GM12878 (cell line): ENCODE measurements at regions not wholly inside any gene's neighbourhood (a gene's known extent, or its start where the extent isn't known, plus 50 kb on each side); places are given as distances from the start of the nearest gene placed in this dataset.

ENCODE experiments used
- ATAC-seq: fragments of 200-7000 bp; cut with Tn5 transposase; 3 replicates; pipeline ENCODE4 v1.9.1; 2020; ENCODE audit warnings: mild to moderate bottlenecking, moderate library complexity
- BruUV-seq: library from RNA; stranded (reverse); fragments of 400-500 nt; replicated peaks from 2 replicates; lab custom pipeline; 2021; lab: Mats Ljungman, UMichigan
- CTCF ChIA-PET: fragments of 300-600 bp; sonication (Branson Sonifier 250); formaldehyde crosslinking; extraction: SDS; loops from one replicate; lab custom pipeline; 2021; ENCODE audit warnings: inconsistent platforms; lab: Yijun Ruan, JAX
- POLR2A ChIA-PET: fragments of 350-600 bp; formaldehyde crosslinking; extraction: SDS; loops from one replicate; lab custom pipeline; 2021; ENCODE audit warnings: inconsistent platforms; lab: Charles Lee
- RAD21 ChIA-PET: fragments of 300-600 bp; sonication (Branson Sonifier 250); formaldehyde crosslinking; loops from one replicate; lab custom pipeline; 2023; ENCODE audit warnings: antibody characterized with exemption; ENCODE audit not compliant: unreplicated experiment; lab: Charles Lee
- SMC1A ChIA-PET: fragments of 300-600 bp; sonication (Branson Sonifier 250); formaldehyde crosslinking; loops from one replicate; lab custom pipeline; 2023; ENCODE audit not compliant: unreplicated experiment, uncharacterized antibody; lab: Charles Lee
- DNase-seq: peaks from one replicate; pipeline ENCODE4 v3.0.0-alpha.2; 2011; ENCODE audit warnings: low read depth, low spot score
- FAIRE-seq: peaks from 3 replicates; lab custom pipeline; 2011; peaks lifted over from hg19 to GRCh38; lab: Jason Lieb, UNC
- H2AFZ ChIP-seq: 2 replicates; pipeline ENCODE4 v1.6.0; 2011; ENCODE audit warnings: low read depth, low read length, control low read depth; ENCODE audit not compliant: control insufficient read depth
- H3K27ac ChIP-seq: 2 replicates; pipeline ENCODE4 v1.5.1; 2011; ENCODE audit warnings: control low read depth; ENCODE audit not compliant: control insufficient read depth, insufficient read depth
- H3K27me3 ChIP-seq, 2 experiments: replicated peaks in 1 of 2; 2 replicates each; pipeline versions ENCODE4 v1.6.0 to v1.6.1; 2011; ENCODE audit warnings: low read length in 1 of 2; ENCODE audit not compliant: control insufficient read depth in 2 of 2, insufficient read depth in 2 of 2
- H3K36me3 ChIP-seq, 2 experiments: 2 replicates each; pipeline ENCODE4 v1.5.1; 2011; ENCODE audit warnings: low read length in 1 of 2; ENCODE audit not compliant: control insufficient read depth in 2 of 2, insufficient read depth in 2 of 2
- H3K4me1 ChIP-seq: 2 replicates; pipeline ENCODE4 v1.6.1; 2011; ENCODE audit warnings: mild to moderate bottlenecking, low read length, moderate library complexity, mixed read lengths; ENCODE audit not compliant: control insufficient read depth, insufficient read depth
- H3K4me2 ChIP-seq: 2 replicates; pipeline ENCODE4 v1.6.0; 2011; ENCODE audit warnings: control low read depth; ENCODE audit not compliant: control insufficient read depth, insufficient read depth
- H3K4me3 ChIP-seq: fragments of 200-600 bp; sonication (generic); 2 replicates; pipeline ENCODE4 v1.5.1; 2016
- H3K79me2 ChIP-seq: 2 replicates; pipeline ENCODE4 v1.6.0; 2011; ENCODE audit warnings: low read length; ENCODE audit not compliant: control insufficient read depth, insufficient read depth
- H3K9ac ChIP-seq: 2 replicates; pipeline ENCODE4 v1.8.0; 2011; ENCODE audit warnings: low read length, control low read depth, mixed read lengths; ENCODE audit not compliant: control insufficient read depth, insufficient read depth
- H3K9me3 ChIP-seq: replicated peaks from 3 replicates; pipeline ENCODE4 v1.5.1; 2011; ENCODE audit warnings: mild to moderate bottlenecking, low read length; ENCODE audit not compliant: control insufficient read depth, insufficient read depth
- H4K20me1 ChIP-seq: 2 replicates; pipeline ENCODE4 v1.6.0; 2011; ENCODE audit not compliant: control insufficient read depth, insufficient read depth
- CBX5 ChIP-seq: sonication (generic); IDR thresholded peaks from 2 replicates; pipeline ENCODE4 v1.6.1; 2016; ENCODE audit warnings: low read depth, moderate library complexity, mild to moderate bottlenecking, inconsistent platforms
- CTCF ChIP-seq, 3 experiments: IDR thresholded peaks in 2 of 3; conservative IDR thresholded peaks in 1 of 3; 2 replicates each; pipeline ENCODE4 v1.5.1; 2011; ENCODE audit warnings: low read depth in 3 of 3, low read length in 3 of 3, mild to moderate bottlenecking in 3 of 3, control low read depth in 2 of 3, moderate library complexity in 2 of 3, inconsistent platforms in 1 of 3, mixed read lengths in 1 of 3; ENCODE audit not compliant: control insufficient read depth in 2 of 3, insufficient read depth in 1 of 3; ENCODE audit errors: extremely low read depth in 1 of 3
- HDAC2 ChIP-seq: fragments of 200-600 bp; sonication (generic); IDR thresholded peaks from 2 replicates; pipeline ENCODE4 v1.6.1; 2017
- JUND ChIP-seq: IDR thresholded peaks from 2 replicates; pipeline ENCODE4 v1.6.1; 2012; ENCODE audit warnings: low read depth, mild to moderate bottlenecking, low read length, improper control_type of control experiment, moderate library complexity
- SIN3A ChIP-seq: IDR thresholded peaks from 2 replicates; pipeline ENCODE4 v1.6.1; 2012; ENCODE audit warnings: low read depth, low read length, improper control_type of control experiment
- SPI1 ChIP-seq: IDR thresholded peaks from 2 replicates; pipeline ENCODE4 v1.6.1; 2011; ENCODE audit warnings: low read depth, mild to moderate bottlenecking, low read length, moderate library complexity, borderline replicate concordance; ENCODE audit not compliant: insufficient read depth
- WGBS: methylation state at CpG from one replicate; pipeline ENCODE4 v1.1.6; 2016; ENCODE audit warnings: low lambda C conversion rate; ENCODE audit not compliant: insufficient replicate concordance, insufficient coverage; ENCODE audit errors: missing lambda C conversion rate; 5-methylcytosine and 5-hydroxymethylcytosine counted together
- in situ Hi-C: fragments of 300-500 bp; cut with MboI; formaldehyde crosslinking; loops from 9 replicates; pipeline ENCODE4 v1.14.3; 2018; ENCODE audit warnings: mixed read lengths
- intact Hi-C: fragments of 100-400 bp; cut with micrococcal nuclease; formaldehyde crosslinking; loops from one replicate; pipeline ENCODE4 v1.14.2; 2022; ENCODE audit not compliant: unreplicated experiment
- TF ChIP-seq, protein P1 (sequence below): fragments of 450-650 bp; formaldehyde crosslinking; IDR thresholded peaks from 2 replicates; pipeline ENCODE4 v1.5.0; 2022; ENCODE audit warnings: mild to moderate bottlenecking, missing genetic modification characterization

DNA sequence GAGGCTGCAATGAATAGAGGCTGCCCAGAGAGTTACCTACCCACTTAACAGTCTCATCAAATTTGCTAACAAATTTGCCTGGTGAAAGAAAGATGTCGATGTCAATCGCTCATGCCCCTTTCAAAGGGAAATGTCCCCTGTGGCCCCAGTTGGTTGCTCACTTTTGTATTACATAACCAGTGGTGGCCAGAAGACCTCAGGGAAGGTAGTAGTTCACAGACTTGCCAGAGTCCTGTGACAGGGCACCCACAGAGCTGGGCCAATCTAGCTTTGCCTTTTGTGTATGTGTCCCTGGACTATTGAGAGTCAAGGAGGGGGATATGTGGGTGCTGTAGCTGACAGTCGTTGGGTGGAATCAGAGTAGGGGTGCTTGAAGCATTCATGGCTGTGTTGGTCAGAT lies 70.7 kb upstream of the CCN6 start:
- ChIA-PET RAD21 (no interaction called here), CTCF (interaction anchor here (2.1 kb wide), 1 partner anchor 10 kb away, joined by 6 read pairs; no protein-coding TSS in a partner anchor), SMC1A (no interaction called here), POLR2A (no interaction called here)
- Histone ChIP-seq H3K27me3 (no peaks in the 10 kb centered on the region), H3K27ac (no peak overlapping the region), H3K4me3 (no peak overlapping the region), H3K9ac (no peak overlapping the region), H3K4me2 (no peak overlapping the region), H3K36me3 (no peaks in the 10 kb centered on the region), H3K9me3 (no peaks in the 10 kb centered on the region; the same call in 2 of the 3 replicates), H3K79me2 (no peaks in the 10 kb centered on the region), H2AFZ (no peak overlapping the region), H3K4me1 (no peaks in the 10 kb centered on the region), H4K20me1 (no peaks in the 10 kb centered on the region)
- 67% methylated on average over 3 of the region's 3 CpGs for whole genome bisulfite sequencing
- no peak for FAIRE-seq
- ATAC-seq: no peak
- in situ Hi-C loops (no loop called here), intact Hi-C loops (no loop called here)
- BruUV-seq: no TSS peak
- DNase-seq: no peak
- TF ChIP-seq, protein P1, sequence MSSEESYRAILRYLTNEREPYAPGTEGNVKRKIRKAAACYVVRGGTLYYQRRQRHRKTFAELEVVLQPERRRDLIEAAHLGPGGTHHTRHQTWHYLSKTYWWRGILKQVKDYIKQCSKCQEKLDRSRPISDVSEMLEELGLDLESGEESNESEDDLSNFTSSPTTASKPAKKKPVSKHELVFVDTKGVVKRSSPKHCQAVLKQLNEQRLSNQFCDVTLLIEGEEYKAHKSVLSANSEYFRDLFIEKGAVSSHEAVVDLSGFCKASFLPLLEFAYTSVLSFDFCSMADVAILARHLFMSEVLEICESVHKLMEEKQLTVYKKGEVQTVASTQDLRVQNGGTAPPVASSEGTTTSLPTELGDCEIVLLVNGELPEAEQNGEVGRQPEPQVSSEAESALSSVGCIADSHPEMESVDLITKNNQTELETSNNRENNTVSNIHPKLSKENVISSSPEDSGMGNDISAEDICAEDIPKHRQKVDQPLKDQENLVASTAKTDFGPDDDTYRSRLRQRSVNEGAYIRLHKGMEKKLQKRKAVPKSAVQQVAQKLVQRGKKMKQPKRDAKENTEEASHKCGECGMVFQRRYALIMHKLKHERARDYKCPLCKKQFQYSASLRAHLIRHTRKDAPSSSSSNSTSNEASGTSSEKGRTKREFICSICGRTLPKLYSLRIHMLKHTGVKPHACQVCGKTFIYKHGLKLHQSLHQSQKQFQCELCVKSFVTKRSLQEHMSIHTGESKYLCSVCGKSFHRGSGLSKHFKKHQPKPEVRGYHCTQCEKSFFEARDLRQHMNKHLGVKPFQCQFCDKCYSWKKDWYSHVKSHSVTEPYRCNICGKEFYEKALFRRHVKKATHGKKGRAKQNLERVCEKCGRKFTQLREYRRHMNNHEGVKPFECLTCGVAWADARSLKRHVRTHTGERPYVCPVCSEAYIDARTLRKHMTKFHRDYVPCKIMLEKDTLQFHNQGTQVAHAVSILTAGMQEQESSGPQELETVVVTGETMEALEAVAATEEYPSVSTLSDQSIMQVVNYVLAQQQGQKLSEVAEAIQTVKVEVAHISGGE: no peak
- TF ChIP-seq CTCF (IDR thresholded peaks at IDR 0.05 in 2 of 3, conservative IDR thresholded peaks at IDR 0.05 in 1 of 3; ENCODE audit: control insufficient read depth in 2 of 3, extremely low read depth in 1 of 3, insufficient read depth in 1 of 3, low read depth in 3 of 3, low read length in 3 of 3) (no peak), SPI1 (no peak), HDAC2 (no peak), CBX5 (no peak), SIN3A (no peak), JUND (no peak)
